Ramos (cell line): ENCODE measurements at regions not wholly inside any gene's neighbourhood (a gene's known extent, or its start where the extent isn't known, plus 50 kb on each side); places are given as distances from the start of the nearest gene placed in this dataset.

Experiments used
- in situ Hi-C: fragments of 300-500 bp; cut with MboI; formaldehyde crosslinking; loops from one replicate; pipeline ENCODE4 v1.14.3; 2022; ENCODE audit warnings: low sequenced_read_pairs; ENCODE audit not compliant: unreplicated experiment

DNA sequence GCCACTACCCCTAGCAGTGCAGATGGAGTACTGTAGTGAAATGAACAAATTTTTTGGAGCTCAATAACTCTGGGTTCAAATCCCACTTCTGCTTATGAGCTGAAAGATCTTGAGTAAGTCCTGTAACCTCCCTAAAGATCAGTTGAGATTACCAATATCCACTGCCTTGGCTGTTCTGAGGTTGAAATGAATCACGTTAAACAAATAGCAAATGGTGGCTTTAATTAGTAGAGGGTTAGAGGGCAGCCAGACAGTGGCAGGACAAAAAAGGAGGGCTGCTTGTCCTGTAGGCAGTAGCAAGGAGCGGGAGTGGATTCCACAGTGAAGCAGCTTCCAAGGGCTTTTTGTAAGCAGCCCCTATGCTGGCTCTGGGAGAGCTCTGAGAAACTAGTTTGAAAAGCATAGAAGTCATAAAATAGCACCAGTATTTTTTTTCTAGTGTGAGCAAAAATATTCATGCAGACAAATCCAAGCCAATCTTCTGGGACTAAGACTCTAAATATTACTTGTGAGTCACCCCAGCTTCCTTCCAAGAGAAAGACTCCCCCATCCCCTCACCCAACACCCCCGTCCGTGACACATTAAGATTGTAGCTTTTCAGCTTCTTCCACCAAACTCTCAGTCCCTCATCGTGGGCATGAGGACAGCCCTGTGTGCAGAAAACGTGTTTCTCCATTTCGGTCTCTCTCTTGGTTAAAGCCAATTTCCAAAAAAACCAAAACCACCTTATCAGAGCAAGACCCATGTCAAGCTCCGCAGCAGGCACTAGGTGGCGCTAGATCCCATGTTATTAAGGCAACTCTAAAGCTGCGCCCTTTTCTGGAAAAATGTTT, 123.5 kb upstream of the LGALSL start:
- in situ Hi-C loops: loop anchor here (5.0 to 25.0 kb wide), 4 partner anchors 157 to 1257 kb away; no protein-coding TSS in a partner anchor

- in situ Hi-C loops: loop anchor here (5.0 to 25.0 kb wide), 4 partner anchors 156 to 1256 kb away; no protein-coding TSS in a partner anchor
Observed at GRCh38 chr2:64331114-64331645, 122.8 kb upstream of the LGALSL start.

GRCh38 chr2:64331849-64332699, 121.9 kb upstream of the LGALSL start:
- in situ Hi-C loops: loop anchor here (5.0 to 25.0 kb wide), 4 partner anchors 155 to 1255 kb away; no protein-coding TSS in a partner anchor

GRCh38 chr2:64336171-64336570, 117.8 kb upstream of the LGALSL start:
- in situ Hi-C loops: loop anchor here (10.0 to 25.0 kb wide), 3 partner anchors 709 to 1251 kb away; no protein-coding TSS in a partner anchor

DNA sequence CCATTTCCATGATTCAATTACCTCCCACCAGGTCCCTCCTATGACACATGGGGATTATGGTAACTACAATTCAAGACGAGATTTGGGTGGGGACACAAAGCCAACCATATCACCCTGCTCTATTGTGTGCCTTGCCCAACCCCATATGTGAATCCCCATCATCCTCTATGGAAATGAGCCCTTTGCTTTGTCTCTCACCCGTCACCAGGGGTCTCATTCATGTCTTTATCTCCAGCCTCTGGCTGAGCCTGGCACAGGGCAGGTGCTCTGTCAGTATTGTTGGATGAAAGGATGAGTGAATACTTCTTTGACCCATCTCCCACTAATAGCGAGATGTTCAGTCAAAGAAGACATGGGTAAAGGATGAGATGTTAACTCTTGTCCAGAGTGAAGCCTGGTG, 116.6 kb upstream of the LGALSL start:
- in situ Hi-C loops: loop anchor here (10.0 to 25.0 kb wide), 3 partner anchors 707 to 1250 kb away; no protein-coding TSS in a partner anchor

- in situ Hi-C loops: loop anchor here (10.0 to 25.0 kb wide), 3 partner anchors 707 to 1249 kb away; no protein-coding TSS in a partner anchor
Observed at GRCh38 chr2:64338108-64338507, 115.9 kb upstream of the LGALSL start.

DNA sequence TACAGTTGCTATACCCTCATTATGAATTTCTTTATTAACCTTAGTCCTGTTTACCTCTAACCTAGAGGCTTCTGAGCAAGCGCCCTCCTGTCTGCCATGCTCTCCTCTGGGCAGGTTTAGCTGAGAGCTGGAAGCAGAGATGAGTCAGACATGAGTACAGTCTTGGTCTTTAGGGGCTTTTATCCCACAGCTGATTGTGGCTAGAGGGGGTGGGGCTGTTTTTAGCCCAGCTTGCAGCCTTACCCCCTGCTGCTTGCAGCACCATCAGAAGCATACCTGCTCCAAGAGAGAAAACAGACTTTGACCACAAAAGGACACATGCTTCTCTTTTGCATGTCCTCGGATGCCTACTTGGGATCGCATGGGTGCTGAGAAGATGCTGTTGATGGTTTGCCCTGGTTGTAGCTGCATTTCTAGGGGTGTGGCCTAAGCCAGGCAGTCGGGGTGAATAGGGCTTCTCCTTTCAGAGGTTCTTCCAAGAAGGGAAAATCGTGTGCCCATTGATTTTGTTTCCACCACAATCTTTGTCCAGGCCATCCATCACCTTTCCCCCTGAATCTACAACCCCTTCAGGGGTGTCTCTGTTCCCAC, 115.0 kb upstream of the LGALSL start:
- in situ Hi-C loops: loop anchor here (10.0 to 25.0 kb wide), 3 partner anchors 706 to 1248 kb away; no protein-coding TSS in a partner anchor

GRCh38 chr2:64341461-64341860, 112.5 kb upstream of the LGALSL start:
- in situ Hi-C loops: loop anchor here (10.0 to 25.0 kb wide), 3 partner anchors 543 to 1246 kb away; no protein-coding TSS in a partner anchor

DNA sequence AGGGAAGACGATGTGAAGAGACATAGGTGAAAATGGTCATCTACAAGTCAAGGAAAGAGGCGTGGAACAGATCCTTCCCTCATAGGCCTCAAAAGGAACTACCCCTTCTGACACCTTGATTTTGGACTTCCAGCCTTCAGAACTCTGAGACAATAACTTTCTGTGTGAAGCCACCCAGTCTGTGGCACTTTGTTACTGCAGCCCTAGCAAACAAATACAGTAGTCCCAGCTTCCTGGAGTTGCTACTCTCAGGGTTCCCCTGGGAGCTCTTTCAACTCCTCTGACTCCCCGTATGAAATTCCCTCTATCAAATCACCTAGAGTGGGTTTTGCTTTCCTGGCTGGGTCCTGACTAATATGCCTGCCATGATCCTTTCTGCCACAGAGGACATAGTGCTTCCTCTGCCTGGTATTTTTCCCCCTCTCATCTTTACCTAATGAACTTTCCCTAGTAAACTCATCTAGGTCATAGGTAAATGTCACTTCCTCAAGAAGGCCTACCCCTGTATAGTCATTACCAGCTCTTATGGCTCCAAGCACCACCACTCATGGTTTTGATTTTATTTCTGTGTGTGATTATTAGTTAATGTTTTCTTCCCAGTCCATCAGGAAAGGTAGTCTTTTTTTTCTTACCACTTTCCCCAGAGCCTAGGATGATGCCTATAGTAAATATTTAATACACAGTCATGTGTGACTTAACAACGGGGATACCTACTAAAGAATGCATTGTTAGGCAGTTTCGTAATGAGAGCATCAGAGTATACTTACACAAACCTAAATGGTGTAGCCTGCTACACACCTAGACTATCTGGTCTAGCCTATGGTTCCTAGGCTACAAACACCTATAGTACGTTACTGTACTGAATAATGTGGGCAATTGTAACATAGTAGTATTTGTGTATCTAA, 111.5 kb upstream of the LGALSL start:
- in situ Hi-C loops: loop anchor here (10.0 to 25.0 kb wide), 3 partner anchors 542 to 1245 kb away; no protein-coding TSS in a partner anchor

DNA sequence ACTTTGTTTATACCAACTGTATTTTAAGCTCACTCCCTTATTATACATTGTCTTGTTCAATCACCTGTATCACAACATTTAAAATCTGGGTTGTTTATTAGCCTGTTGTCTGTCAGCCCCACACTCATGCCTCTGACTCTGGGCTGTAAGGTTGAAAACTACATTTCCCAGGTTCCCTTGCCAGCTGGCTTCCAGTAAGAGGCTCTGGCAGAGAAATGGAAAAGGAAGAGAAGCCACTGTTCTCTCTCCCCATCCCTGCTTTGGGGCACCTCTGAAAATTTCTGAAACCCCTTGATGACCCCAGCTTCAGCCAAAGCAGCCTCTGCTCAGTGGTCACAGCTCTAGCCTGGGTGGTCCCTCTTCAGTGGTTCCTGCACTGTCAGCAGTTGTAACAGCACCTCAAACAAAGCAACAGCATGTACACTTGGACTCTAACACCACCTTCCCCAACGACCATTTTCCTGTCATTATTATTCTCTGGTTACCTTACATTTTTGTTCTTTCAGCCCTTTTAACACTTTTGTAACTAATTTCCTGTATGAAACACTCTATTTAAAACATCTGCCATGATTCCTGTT, 108.9 kb upstream of the LGALSL start:
- in situ Hi-C loops: loop anchor here (10.0 to 25.0 kb wide), 3 partner anchors 540 to 1242 kb away; no protein-coding TSS in a partner anchor

DNA sequence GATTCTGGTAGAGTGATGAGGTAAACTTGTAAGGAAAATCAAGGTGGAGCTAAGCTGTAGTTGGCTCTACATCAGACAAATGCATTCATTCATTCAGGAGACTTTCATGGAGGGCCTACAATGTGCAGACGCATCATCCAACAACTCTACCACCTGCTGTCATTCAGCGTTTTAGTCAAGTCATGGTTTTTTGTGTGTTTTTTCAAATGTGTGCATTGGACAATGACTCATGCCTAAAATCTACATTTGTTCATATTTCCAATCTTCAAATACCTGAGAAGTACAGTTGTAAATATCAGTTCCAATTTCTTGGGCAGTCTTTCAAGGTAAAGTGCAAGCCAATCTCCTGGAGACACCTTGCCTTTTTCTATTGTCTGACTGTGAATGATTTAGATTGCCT, 108.0 kb upstream of the LGALSL start:
- in situ Hi-C loops: loop anchor here (10.0 to 25.0 kb wide), 3 partner anchors 539 to 1241 kb away; no protein-coding TSS in a partner anchor

DNA sequence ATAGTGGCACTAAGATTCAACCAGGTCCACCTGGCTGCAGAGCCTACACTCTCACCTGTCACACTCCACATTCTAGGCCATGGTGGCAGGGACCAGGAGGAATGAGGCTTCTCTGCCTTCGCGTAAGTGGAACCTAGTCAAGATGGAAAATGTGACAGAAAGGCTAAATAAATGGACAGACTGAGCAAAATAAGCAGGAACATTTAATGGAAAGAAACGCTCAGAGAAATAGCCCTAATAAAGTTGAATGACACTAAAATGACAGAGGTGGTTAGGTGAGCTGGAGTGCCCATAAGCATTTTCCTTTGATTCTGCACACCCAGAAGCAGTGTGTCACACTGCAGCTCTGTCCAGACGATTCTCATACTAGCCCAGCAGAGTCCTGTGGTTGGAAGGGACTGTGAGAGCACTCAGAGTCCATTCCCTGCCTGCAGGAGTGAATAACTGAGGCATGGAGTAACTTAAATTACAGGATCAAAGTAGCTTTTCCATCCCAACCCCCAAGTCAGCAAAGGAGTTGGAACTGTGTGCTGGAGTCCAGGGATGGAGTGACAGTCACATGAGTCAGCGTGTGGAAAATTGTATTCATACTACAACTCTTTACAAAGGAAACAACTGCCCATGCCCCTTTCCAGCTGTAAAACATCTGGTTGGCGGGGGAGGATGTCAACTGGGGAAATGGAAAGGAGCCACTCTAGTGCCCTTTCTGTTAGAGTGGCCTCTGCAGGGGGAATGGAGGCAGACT, 105.4 kb upstream of the LGALSL start:
- in situ Hi-C loops: loop anchor here (10.0 to 25.0 kb wide), 3 partner anchors 536 to 1239 kb away; no protein-coding TSS in a partner anchor

DNA sequence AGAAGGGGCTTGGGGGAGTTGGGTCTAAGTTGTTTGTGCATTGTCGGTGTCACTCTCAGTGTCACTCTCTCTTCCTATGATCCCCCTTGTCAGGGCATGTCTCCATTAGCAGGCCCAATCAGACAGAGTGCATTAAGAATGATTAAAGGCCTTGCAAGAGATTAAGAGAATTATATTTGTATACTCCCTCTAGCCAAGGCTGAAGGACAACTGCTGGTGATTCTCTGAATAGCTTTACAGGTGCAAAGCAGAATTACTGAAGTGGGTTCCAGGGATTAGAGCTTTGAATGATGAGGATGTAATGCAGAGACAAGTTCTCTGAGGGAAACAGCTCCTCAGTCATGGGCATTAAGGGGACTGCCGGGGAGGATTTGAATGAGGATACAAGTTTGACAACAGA, 104.8 kb upstream of the LGALSL start:
- in situ Hi-C loops: loop anchor here (10.0 to 25.0 kb wide), 3 partner anchors 536 to 1238 kb away; no protein-coding TSS in a partner anchor

DNA sequence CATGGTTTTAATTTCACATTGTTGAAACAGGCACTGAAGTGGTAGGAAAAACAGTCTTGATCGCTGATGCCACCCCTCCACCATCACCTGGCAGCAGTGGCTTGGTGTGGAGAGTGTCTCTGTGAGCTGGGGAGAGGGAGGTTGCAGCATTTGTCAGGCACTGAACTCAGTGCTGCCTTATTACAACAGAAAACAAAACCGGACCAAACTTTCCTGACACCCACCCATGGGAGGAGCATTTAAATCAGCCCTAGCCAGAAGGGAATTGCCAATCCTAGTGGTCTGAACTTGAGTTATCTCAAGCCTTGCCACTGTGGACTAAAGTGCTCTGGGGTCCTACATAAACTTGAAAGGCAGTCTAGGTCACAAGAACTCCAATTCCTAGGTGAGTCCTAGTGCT, 103.0 kb upstream of the LGALSL start:
- in situ Hi-C loops: no loop called here

DNA sequence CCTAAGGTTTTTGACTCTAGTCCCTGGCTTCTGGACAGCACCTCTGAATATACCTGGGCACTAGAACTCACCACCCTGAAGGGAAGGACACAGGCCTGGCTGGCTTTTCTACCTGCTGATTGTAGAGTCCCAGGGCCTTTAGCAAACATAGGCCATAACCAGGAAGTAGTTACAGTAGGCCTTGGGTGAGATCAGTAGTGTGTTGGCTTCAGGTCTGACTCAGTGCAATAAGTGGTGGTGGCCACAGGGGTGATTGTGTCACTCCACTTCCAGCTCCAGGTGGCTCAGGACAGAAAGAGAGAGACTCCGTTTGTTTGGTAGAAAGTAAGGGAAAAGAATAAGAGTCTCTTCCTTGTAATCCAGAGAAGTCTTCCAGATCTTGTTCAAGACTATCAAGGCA, 101.7 kb upstream of the LGALSL start:
- in situ Hi-C loops: no loop called here

- in situ Hi-C loops: no loop called here
Observed at GRCh38 chr2:64354857-64355680, 98.9 kb upstream of the LGALSL start.

DNA sequence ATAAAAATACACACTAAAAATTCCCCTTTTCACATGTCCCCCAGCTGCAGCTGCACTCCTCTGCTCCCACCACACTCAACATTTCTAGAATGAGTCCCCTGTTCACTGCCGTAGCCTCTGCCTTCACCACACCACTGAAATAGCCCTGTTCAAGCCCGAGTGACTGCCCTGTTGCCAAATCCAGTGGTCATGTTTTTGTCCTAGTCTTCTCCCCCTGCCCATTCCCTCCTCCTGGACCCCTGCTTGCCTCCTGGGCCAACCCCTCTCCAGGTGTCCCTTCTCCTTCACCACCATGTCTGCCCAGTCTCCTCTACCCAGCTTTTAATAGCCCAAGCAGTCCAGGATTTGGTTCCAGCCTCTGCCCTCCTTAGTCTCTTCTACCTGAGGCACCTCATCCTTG, 97.1 kb upstream of the LGALSL start:
- in situ Hi-C loops: no loop called here
